Activated B cell treated with CpG ODN at 0.5 μM for 24 hours (primary cell): ENCODE measurements at regions not wholly inside any gene's neighbourhood (a gene's known extent, or its start where the extent isn't known, plus 50 kb on each side); places are given as distances from the start of the nearest gene placed in this dataset.

ENCODE experiments used
- ATAC-seq: fragments of 200-7000 bp; cut with Tn5 transposase; one replicate; pipeline ENCODE4 v1.10.0; 2021; ENCODE audit warnings: low read depth, mild to moderate bottlenecking, moderate library complexity
- CTCF ChIA-PET: fragments of 350-600 bp; sonication (Branson Sonifier 250); formaldehyde crosslinking; loops from one replicate; lab custom pipeline; 2021; ENCODE audit warnings: antibody characterized with exemption; lab: Charles Lee
- POLR2A ChIA-PET: fragments of 350-600 bp; sonication (Branson Sonifier 250); formaldehyde crosslinking; loops from one replicate; lab custom pipeline; 2021; ENCODE audit warnings: antibody characterized with exemption; lab: Charles Lee
- DNase-seq: peaks from one replicate; pipeline ENCODE4 v3.0.0; 2022
- H3K27ac Mint-ChIP-seq: one replicate; pipeline ENCODE4 v1.8.0; 2020; ENCODE audit warnings: mixed read lengths
- H3K27me3 Mint-ChIP-seq: one replicate; pipeline ENCODE4 v1.8.0; 2021; ENCODE audit warnings: mixed read lengths
- H3K36me3 Mint-ChIP-seq: one replicate; pipeline ENCODE4 v1.8.0; 2021; ENCODE audit warnings: low read depth, mixed read lengths
- H3K4me1 Mint-ChIP-seq: one replicate; pipeline ENCODE4 v1.8.0; 2021; ENCODE audit warnings: mixed read lengths
- H3K4me3 Mint-ChIP-seq: one replicate; pipeline ENCODE4 v1.8.0; 2020; ENCODE audit warnings: mild to moderate bottlenecking, mixed read lengths
- H3K9me3 Mint-ChIP-seq: one replicate; pipeline ENCODE4 v1.8.0; 2020; ENCODE audit warnings: mixed read lengths
- intact Hi-C: fragments of 100-400 bp; cut with micrococcal nuclease; formaldehyde crosslinking; loops from one replicate; pipeline ENCODE4 v1.15.1; 2024
- TF ChIP-seq, protein P1 (sequence below): fragments of 200-600 bp; IDR thresholded peaks from one replicate; pipeline ENCODE4 v1.8.0; 2022; ENCODE audit warnings: antibody characterized with exemption, mild to moderate bottlenecking

DNA sequence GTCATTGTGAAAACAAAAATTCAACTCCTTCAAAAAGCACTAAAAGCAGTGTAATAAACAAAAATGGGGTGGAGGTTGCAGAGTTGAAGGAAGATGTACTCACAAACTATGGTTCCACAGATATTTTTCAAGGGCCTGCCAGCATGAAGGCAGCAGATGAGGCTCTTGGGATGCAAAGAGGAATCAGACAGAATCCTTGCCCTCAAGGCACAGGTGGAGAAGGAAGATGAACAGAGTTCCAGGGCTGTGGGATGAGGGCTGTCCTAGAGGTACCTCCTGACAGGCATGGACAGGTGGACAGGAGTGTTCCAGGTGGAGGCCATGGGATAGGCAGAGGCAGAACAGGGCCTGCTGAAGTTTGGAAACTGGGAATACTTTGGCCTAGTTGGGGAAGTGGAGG is 140.5 kb upstream of the ANKH start:
- ATAC-seq: no peak
- H3K27me3 Mint-ChIP-seq: peaks cover 7% of the 10 kb centered on the region
- DNase-seq: no peak
- H3K27ac Mint-ChIP-seq: no peak overlapping the region
- H3K4me1 Mint-ChIP-seq: no peaks in the 10 kb centered on the region
- H3K36me3 Mint-ChIP-seq: no peaks in the 10 kb centered on the region
- ChIA-PET CTCF (no interaction called here), POLR2A (no interaction called here)
- TF ChIP-seq, protein P1, sequence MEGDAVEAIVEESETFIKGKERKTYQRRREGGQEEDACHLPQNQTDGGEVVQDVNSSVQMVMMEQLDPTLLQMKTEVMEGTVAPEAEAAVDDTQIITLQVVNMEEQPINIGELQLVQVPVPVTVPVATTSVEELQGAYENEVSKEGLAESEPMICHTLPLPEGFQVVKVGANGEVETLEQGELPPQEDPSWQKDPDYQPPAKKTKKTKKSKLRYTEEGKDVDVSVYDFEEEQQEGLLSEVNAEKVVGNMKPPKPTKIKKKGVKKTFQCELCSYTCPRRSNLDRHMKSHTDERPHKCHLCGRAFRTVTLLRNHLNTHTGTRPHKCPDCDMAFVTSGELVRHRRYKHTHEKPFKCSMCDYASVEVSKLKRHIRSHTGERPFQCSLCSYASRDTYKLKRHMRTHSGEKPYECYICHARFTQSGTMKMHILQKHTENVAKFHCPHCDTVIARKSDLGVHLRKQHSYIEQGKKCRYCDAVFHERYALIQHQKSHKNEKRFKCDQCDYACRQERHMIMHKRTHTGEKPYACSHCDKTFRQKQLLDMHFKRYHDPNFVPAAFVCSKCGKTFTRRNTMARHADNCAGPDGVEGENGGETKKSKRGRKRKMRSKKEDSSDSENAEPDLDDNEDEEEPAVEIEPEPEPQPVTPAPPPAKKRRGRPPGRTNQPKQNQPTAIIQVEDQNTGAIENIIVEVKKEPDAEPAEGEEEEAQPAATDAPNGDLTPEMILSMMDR: no peak
- no peak overlapping the region for H3K4me3 Mint-ChIP-seq
- intact Hi-C loops: loop anchor here (10.0 kb wide), 1 partner anchor 617 kb away; no protein-coding TSS in a partner anchor
- H3K9me3 Mint-ChIP-seq: no peaks in the 10 kb centered on the region

DNA sequence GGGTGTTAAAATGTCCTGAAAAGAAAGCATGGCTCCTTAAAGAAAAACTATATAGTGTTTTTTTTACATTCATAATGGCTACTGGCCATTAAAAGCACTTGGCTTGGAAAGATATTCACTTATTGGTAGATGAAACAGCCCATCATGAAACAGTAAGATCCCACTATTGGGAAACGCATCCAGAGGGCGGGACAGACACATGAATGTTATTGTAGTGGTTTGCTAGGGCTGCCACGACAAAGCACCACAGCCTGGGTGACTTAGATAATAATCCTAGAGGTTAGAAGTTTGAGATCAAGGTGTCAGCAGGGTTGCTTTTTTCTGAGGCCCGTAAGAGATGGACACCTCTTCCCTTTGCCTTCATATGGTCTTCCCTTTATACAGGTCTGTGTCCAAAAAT is 139.4 kb upstream of the ANKH start:
- Mint-ChIP-seq H3K4me1 (no peaks in the 10 kb centered on the region), H3K4me3 (no peak overlapping the region), H3K9me3 (no peaks in the 10 kb centered on the region), H3K36me3 (no peaks in the 10 kb centered on the region), H3K27ac (no peak overlapping the region), H3K27me3 (peaks cover 6% of the 10 kb centered on the region)
- CTCF ChIA-PET: interaction anchor here (2.1 kb wide), 1 partner anchor 285 kb away, joined by 11 read pairs; no protein-coding TSS in a partner anchor
- ATAC-seq: no peak
- POLR2A ChIA-PET: no interaction called here
- intact Hi-C loops: loop anchor here (10.0 kb wide), 1 partner anchor 616 kb away; no protein-coding TSS in a partner anchor
- TF ChIP-seq, protein P1: no peak
- no peak for DNase-seq

DNA sequence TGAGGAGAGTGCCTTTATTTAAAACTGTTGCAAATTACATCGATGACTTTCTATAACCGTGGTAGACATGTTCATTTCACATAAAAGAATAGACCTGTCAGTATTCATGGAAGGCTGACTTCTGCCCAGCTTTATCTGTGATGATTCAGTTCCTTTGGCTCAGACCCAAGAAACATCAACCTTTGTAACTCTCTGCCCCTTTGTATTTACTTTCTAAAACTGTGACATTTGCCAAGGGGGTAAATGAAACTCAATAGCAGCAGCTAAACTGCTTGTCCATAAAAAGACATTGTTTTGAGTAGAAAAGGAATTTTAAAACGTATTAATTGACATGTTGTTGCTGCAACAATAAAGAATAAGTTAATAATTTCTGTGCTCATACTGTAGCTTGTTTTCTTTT is 137.8 kb upstream of the ANKH start:
- ATAC-seq (no peak), DNase-seq (no peak)
- no peaks in the 10 kb centered on the region for H3K9me3 Mint-ChIP-seq
- peaks cover 8% of the 10 kb centered on the region for H3K27me3 Mint-ChIP-seq
- H3K27ac Mint-ChIP-seq: no peak overlapping the region
- no peaks in the 10 kb centered on the region for H3K4me1 Mint-ChIP-seq
- H3K4me3 Mint-ChIP-seq: no peak overlapping the region
- intact Hi-C loops: no loop called here
- no peaks in the 10 kb centered on the region for H3K36me3 Mint-ChIP-seq
- ChIA-PET CTCF (interaction anchor here (1.4 to 2.1 kb wide), 2 partner anchors 9 to 283 kb away, joined by 3 to 11 read pairs; no protein-coding TSS in a partner anchor), POLR2A (no interaction called here)
- TF ChIP-seq, protein P1: no peak

DNA sequence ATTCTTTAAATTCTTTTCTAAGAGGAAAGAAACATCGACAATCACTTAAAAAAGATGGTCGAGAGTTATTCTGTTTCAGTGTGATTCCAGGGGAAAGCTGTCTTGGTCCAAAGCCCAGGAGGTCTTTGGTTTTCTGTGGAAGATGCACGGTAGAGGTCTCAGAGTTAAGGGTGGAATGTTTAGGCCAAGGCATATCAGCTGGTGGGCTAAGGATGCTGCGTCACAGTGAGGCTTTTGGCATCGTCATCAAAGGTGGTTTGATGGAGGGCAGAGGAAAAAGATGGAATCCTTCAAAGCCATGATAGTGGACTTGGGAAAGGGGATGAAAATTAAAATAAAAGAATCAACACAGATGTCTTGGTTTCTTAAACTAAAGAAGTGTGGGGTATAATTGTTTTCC is 137.3 kb upstream of the ANKH start:
- peaks cover 8% of the 10 kb centered on the region for H3K27me3 Mint-ChIP-seq
- H3K4me1 Mint-ChIP-seq: no peaks in the 10 kb centered on the region
- ChIA-PET CTCF (interaction anchor here (1.4 to 2.1 kb wide), 2 partner anchors 8 to 283 kb away, joined by 3 to 11 read pairs; no protein-coding TSS in a partner anchor), POLR2A (no interaction called here)
- intact Hi-C loops: no loop called here
- H3K9me3 Mint-ChIP-seq: no peaks in the 10 kb centered on the region
- TF ChIP-seq, protein P1: no peak
- no peak overlapping the region for H3K4me3 Mint-ChIP-seq
- ATAC-seq (no peak), DNase-seq (no peak)
- H3K27ac Mint-ChIP-seq: no peak overlapping the region
- no peaks in the 10 kb centered on the region for H3K36me3 Mint-ChIP-seq

DNA sequence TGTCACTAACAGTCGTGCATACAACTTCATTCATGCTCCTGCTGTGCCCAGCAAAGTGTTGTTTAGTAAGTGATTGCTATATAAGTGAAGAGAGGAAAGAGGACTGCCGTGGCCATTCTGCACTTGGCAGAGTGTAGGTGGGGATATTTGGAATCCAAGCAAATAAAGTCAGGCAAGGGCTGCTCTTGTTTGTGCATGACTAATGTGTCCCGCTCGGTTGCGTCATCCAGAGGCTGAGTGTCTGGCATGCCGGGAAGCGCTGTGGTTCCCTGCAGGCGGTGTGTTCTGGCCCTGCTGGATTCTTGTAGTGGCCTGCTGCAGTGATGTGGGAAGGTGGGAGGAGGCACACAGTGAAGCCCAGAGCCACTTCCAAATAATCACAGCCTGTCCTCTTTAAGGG is 136.9 kb upstream of the ANKH start:
- ATAC-seq (no peak), DNase-seq (no peak)
- no peaks in the 10 kb centered on the region for H3K4me1 Mint-ChIP-seq
- H3K4me3 Mint-ChIP-seq: no peak overlapping the region
- ChIA-PET CTCF (interaction anchor here (1.4 to 2.1 kb wide), 2 partner anchors 8 to 282 kb away, joined by 3 to 11 read pairs; no protein-coding TSS in a partner anchor), POLR2A (no interaction called here)
- H3K36me3 Mint-ChIP-seq: no peaks in the 10 kb centered on the region
- H3K9me3 Mint-ChIP-seq: no peaks in the 10 kb centered on the region
- H3K27me3 Mint-ChIP-seq: peaks cover 6% of the 10 kb centered on the region
- no peak overlapping the region for H3K27ac Mint-ChIP-seq
- TF ChIP-seq, protein P1: no peak
- intact Hi-C loops: no loop called here
